Panc1 (cell line): ENCODE measurements at regions not wholly inside any gene's neighbourhood (a gene's known extent, or its start where the extent isn't known, plus 50 kb on each side); places are given as distances from the start of the nearest gene placed in this dataset.

Source experiments
- ATAC-seq: fragments of 200-7000 bp; cut with Tn5 transposase; 2 replicates; pipeline ENCODE4 v1.9.1; 2020; ENCODE audit warnings: mild to moderate bottlenecking, moderate library complexity
- BruUV-seq: library from RNA; stranded (reverse); fragments of 400-500 nt; replicated peaks from 2 replicates; lab custom pipeline; 2021; lab: Mats Ljungman, UMichigan
- CTCF ChIA-PET: fragments of 300-600 bp; sonication (Branson Sonifier 250); formaldehyde crosslinking; loops from one replicate; lab custom pipeline; 2022; ENCODE audit warnings: antibody characterized with exemption; lab: Charles Lee
- POLR2A ChIA-PET: fragments of 300-600 bp; sonication (Branson Sonifier 250); formaldehyde crosslinking; loops from one replicate; lab custom pipeline; 2022; ENCODE audit warnings: antibody characterized with exemption; lab: Charles Lee
- DNase-seq: peaks from one replicate; pipeline ENCODE4 v3.0.0-alpha.2; 2010; ENCODE audit warnings: low read depth, low spot score
- H3K27ac ChIP-seq: 2 replicates; pipeline ENCODE4 v1.5.1; 2011; ENCODE audit warnings: mild to moderate bottlenecking, low read length, inconsistent platforms
- H3K27me3 ChIP-seq: fragments of 200-500 bp; sonication (Bioruptor generic); 2 replicates; pipeline ENCODE4 v1.6.0; 2014; ENCODE audit warnings: low read length, inconsistent platforms; ENCODE audit not compliant: control insufficient read depth, insufficient read depth
- H3K36me3 ChIP-seq: fragments of 200-500 bp; sonication (Bioruptor generic); 2 replicates; pipeline ENCODE4 v1.5.1; 2014; ENCODE audit warnings: inconsistent platforms, mild to moderate bottlenecking, low read length, moderate library complexity; ENCODE audit not compliant: control insufficient read depth, insufficient read depth
- H3K4me1 ChIP-seq: 2 replicates; pipeline ENCODE4 v1.5.1; 2011; ENCODE audit warnings: inconsistent platforms, mild to moderate bottlenecking, low read length, moderate library complexity; ENCODE audit not compliant: control insufficient read depth, insufficient read depth
- H3K4me3 ChIP-seq, 2 experiments: 2 replicates each; pipeline ENCODE4 v1.5.1; 2011 to 2012; ENCODE audit warnings: low read depth in 2 of 2, low read length in 2 of 2, mild to moderate bottlenecking in 2 of 2, inconsistent platforms in 1 of 2, moderate library complexity in 1 of 2
- H3K9me3 ChIP-seq: fragments of 200-500 bp; sonication (Bioruptor generic); 2 replicates; pipeline ENCODE4 v1.5.1; 2014; ENCODE audit warnings: low read depth, mild to moderate bottlenecking, inconsistent platforms, low read length, moderate library complexity; ENCODE audit not compliant: control insufficient read depth, insufficient read depth
- CTCF ChIP-seq: fragments of 450-650 bp; IDR thresholded peaks from 2 replicates; pipeline ENCODE4 v1.5.1; 2017; ENCODE audit warnings: mild to moderate bottlenecking
- POLR2AphosphoS5 ChIP-seq: IDR thresholded peaks from 2 replicates; pipeline ENCODE4 v1.6.1; 2012; ENCODE audit warnings: mild to moderate bottlenecking, low read depth, low read length, moderate library complexity
- REST ChIP-seq, 2 experiments: IDR thresholded peaks; 2 replicates each; pipeline ENCODE4 v1.6.1; 2011 to 2012; ENCODE audit warnings: low read depth in 2 of 2, control low read depth in 1 of 2, low read length in 1 of 2, mild to moderate bottlenecking in 1 of 2, moderate library complexity in 1 of 2; ENCODE audit not compliant: insufficient read depth in 1 of 2
- SIN3A ChIP-seq: IDR thresholded peaks from 2 replicates; pipeline ENCODE4 v1.6.1; 2012; ENCODE audit warnings: low read depth, mild to moderate bottlenecking, low read length, moderate library complexity, borderline replicate concordance; ENCODE audit not compliant: insufficient read depth
- TCF7L2 ChIP-seq: IDR thresholded peaks from 2 replicates; pipeline ENCODE4 v1.6.1; 2011; ENCODE audit warnings: mild to moderate bottlenecking, low read depth, low read length, inconsistent platforms
- in situ Hi-C: cut with HindIII; loops from 2 replicates; pipeline ENCODE4 v1.10.0; 2016; ENCODE audit warnings: low sequenced_read_pairs, low pct_unique_long_range_greater_than_20kb
- intact Hi-C: fragments of 100-400 bp; cut with micrococcal nuclease; formaldehyde crosslinking; loops from one replicate; pipeline ENCODE4 v1.10.0; 2022; ENCODE audit not compliant: unreplicated experiment

- H3K4me1 ChIP-seq: no peaks in the 10 kb centered on the region
- TF ChIP-seq SIN3A (no peak), TCF7L2 (no peak), POLR2AphosphoS5 (no peak), REST (IDR thresholded peaks at IDR 0.05; ENCODE audit: insufficient read depth in 1 of 2, low read depth in 2 of 2, low read length in 1 of 2) (no peak), CTCF (no peak)
- POLR2A ChIA-PET: no interaction called here
- in situ Hi-C loops: no loop called here
- intact Hi-C loops: no loop called here
- H3K4me3 ChIP-seq: no peak overlapping the region
- DNase-seq: no peak
- no peaks in the 10 kb centered on the region for H3K36me3 ChIP-seq
- ATAC-seq: no peak
- no peak overlapping the region for H3K27ac ChIP-seq
- CTCF ChIA-PET: no interaction called here
- BruUV-seq: no TSS peak
- H3K9me3 ChIP-seq: no peaks in the 10 kb centered on the region
- H3K27me3 ChIP-seq: no peaks in the 10 kb centered on the region
Observed at GRCh38 chr7:155225095-155225494, 72.6 kb upstream of the INSIG1 start.

- no peak for ATAC-seq
- H3K4me3 ChIP-seq: no peak overlapping the region
- no peaks in the 10 kb centered on the region for H3K9me3 ChIP-seq
- TF ChIP-seq SIN3A (no peak), REST (IDR thresholded peaks at IDR 0.05; ENCODE audit: insufficient read depth in 1 of 2, low read depth in 2 of 2, low read length in 1 of 2) (no peak), CTCF (no peak), TCF7L2 (no peak), POLR2AphosphoS5 (no peak)
- ChIA-PET POLR2A (no interaction called here), CTCF (no interaction called here)
- intact Hi-C loops (no loop called here), in situ Hi-C loops (no loop called here)
- no peak for DNase-seq
- no peaks in the 10 kb centered on the region for H3K4me1 ChIP-seq
- no peak overlapping the region for H3K27ac ChIP-seq
- H3K27me3 ChIP-seq: no peaks in the 10 kb centered on the region
- H3K36me3 ChIP-seq: no peaks in the 10 kb centered on the region
- no TSS peak for BruUV-seq
Observed at GRCh38 chr7:155225516-155225915, 72.2 kb upstream of the INSIG1 start.
